ENCODE measurements at regions not wholly inside any gene's neighbourhood (a gene's known extent, or its start where the extent isn't known, plus 50 kb on each side); places are given as distances from the start of the nearest gene placed in this dataset.

- no peak for TF ChIP-seq E2F5 (CRISPR knock-in tag; IDR thresholded peaks at IDR 0.05)
Measured at GRCh38 chr6:79796197-79796596, 151.2 kb downstream of the ELOVL4 start (continued).

GRCh38 chr6:79789896-79790295 lies 157.5 kb downstream of the ELOVL4 start:
- TF ChIP-seq MYBL2 (CRISPR knock-in tag; IDR thresholded peaks at IDR 0.05) (no peak), ATF3 (CRISPR knock-in tag; conservative IDR thresholded peaks at IDR 0.05) (no peak), SP1 (CRISPR knock-in tag; conservative IDR thresholded peaks at IDR 0.05) (no peak), ZBTB21 (CRISPR knock-in tag; IDR thresholded peaks at IDR 0.05; ENCODE audit: borderline replicate concordance) (no peak), USF1 (CRISPR knock-in tag; IDR thresholded peaks at IDR 0.05) (no peak), IRF2 (CRISPR knock-in tag; IDR thresholded peaks at IDR 0.05; ENCODE audit: borderline replicate concordance, low read depth) (no peak), CTCF (IDR thresholded peaks at IDR 0.05) (no peak), TP53 (CRISPR knock-in tag; IDR thresholded peaks at IDR 0.05) (no peak)
- H3K4me3 Mint-ChIP-seq = no peak overlapping the region
- POLR2A ChIA-PET = no interaction called here
- H3K36me3 Mint-ChIP-seq = no peaks in the 10 kb centered on the region
- DNase-seq (ENCODE audit: low spot score) (no peak), ATAC-seq (no peak)
- no peak overlapping the region for H3K27ac Mint-ChIP-seq
- no peaks in the 10 kb centered on the region; the same call in 1 of the 2 replicates for H3K27me3 Mint-ChIP-seq (ENCODE audit: low read depth)
- CTCF ChIA-PET = interaction anchor here (4.4 kb wide), 1 partner anchor 79 kb away, joined by 22 read pairs; no protein-coding TSS in a partner anchor
- no peaks in the 10 kb centered on the region for H3K9me3 Mint-ChIP-seq
- no peaks in the 10 kb centered on the region for H3K4me1 Mint-ChIP-seq

- no peak overlapping the region for H3K4me3 Mint-ChIP-seq
- no peaks in the 10 kb centered on the region for H3K4me1 Mint-ChIP-seq
- no peaks in the 10 kb centered on the region for H3K9me3 Mint-ChIP-seq
- no peaks in the 10 kb centered on the region for H3K36me3 Mint-ChIP-seq
- DNase-seq (ENCODE audit: low spot score) = no peak
- H3K27me3 Mint-ChIP-seq (ENCODE audit: low read depth) = no peaks in the 10 kb centered on the region; the same call in 1 of the 2 replicates
- ChIA-PET CTCF (interaction anchor here (0.6 to 4.4 kb wide), 4 partner anchors 10 to 242 kb away, joined by 3 to 22 read pairs (median 6); no protein-coding TSS in a partner anchor), POLR2A (no interaction called here)
- TF ChIP-seq CTCF (IDR thresholded peaks at IDR 0.05) (no peak), ZNF425 (CRISPR knock-in tag; conservative IDR thresholded peaks at IDR 0.05) (no peak), JUN (CRISPR knock-in tag; IDR thresholded peaks at IDR 0.05) (no peak), AR (CRISPR knock-in tag; IDR thresholded peaks at IDR 0.05) (no peak)
- no peak overlapping the region for H3K27ac Mint-ChIP-seq
- ATAC-seq = no peak
Measured at GRCh38 chr6:79788756-79789155, 157.6 kb downstream of the SH3BGRL2 start.
